ENCODE measurements at regions not wholly inside any gene's neighbourhood (a gene's known extent, or its start where the extent isn't known, plus 50 kb on each side); places are given as distances from the start of the nearest gene placed in this dataset.

- no peak for TF ChIP-seq CTCF (IDR thresholded peaks at IDR 0.05; ENCODE audit: low read length)
- no peak for TF ChIP-seq EZH2 (optimal IDR thresholded peaks at IDR 0.05; ENCODE audit: low read depth, low read length)
These were observed 1125.7 kb downstream of the BRINP3 start for GRCh38 chr1:189351960-189352359.

Measured in MM.1S (cell line).